GM12878 (cell line): ENCODE measurements at regions not wholly inside any gene's neighbourhood (a gene's known extent, or its start where the extent isn't known, plus 50 kb on each side); places are given as distances from the start of the nearest gene placed in this dataset.

Experiments
- ASH2L ChIP-seq: fragments of 300-600, 200-600 bp; sonication (generic); IDR thresholded peaks from 2 replicates; pipeline ENCODE4 v1.6.1; 2017; ENCODE audit warnings: low read depth, mild to moderate bottlenecking, borderline replicate concordance
- CBFB ChIP-seq: IDR thresholded peaks from 2 replicates; pipeline ENCODE4 v1.6.1; 2016; ENCODE audit warnings: antibody characterized with exemption, low read depth
- EED ChIP-seq: sonication (generic); IDR thresholded peaks from 2 replicates; pipeline ENCODE4 v1.6.1; 2016; ENCODE audit warnings: antibody characterized with exemption, low read depth
- FOXM1 ChIP-seq: IDR thresholded peaks from 2 replicates; pipeline ENCODE4 v1.6.1; 2012; ENCODE audit warnings: low read depth, mild to moderate bottlenecking, inconsistent platforms, low read length, moderate library complexity
- GABPA ChIP-seq: IDR thresholded peaks from 2 replicates; pipeline ENCODE4 v1.6.1; 2014; ENCODE audit warnings: antibody characterized with exemption, low read depth, mild to moderate bottlenecking, inconsistent platforms
- HDAC6 ChIP-seq: fragments of 200-600 bp; sonication (generic); IDR thresholded peaks from one replicate; pipeline ENCODE4 v1.8.0; 2017; ENCODE audit warnings: antibody characterized with exemption; ENCODE audit not compliant: unreplicated experiment
- IRF4 ChIP-seq: IDR thresholded peaks from 2 replicates; pipeline ENCODE4 v1.6.1; 2011; ENCODE audit warnings: low read depth, low read length
- KAT2A ChIP-seq: conservative IDR thresholded peaks from 2 replicates; pipeline ENCODE4 v1.6.1; 2011; ENCODE audit warnings: low read depth, low read length; ENCODE audit not compliant: control insufficient read depth
- KDM1A ChIP-seq: fragments of 200-600 bp; sonication (generic); IDR thresholded peaks from 2 replicates; pipeline ENCODE4 v1.6.1; 2016; ENCODE audit warnings: borderline replicate concordance
- LARP7 ChIP-seq: fragments of 450-650 bp; IDR thresholded peaks from 2 replicates; pipeline ENCODE4 v1.6.1; 2017; ENCODE audit warnings: mild to moderate bottlenecking
- MTA3 ChIP-seq: IDR thresholded peaks from 2 replicates; pipeline ENCODE4 v1.6.1; 2012; ENCODE audit warnings: low read length, inconsistent platforms, borderline replicate concordance
- NFIC ChIP-seq: IDR thresholded peaks from 2 replicates; pipeline ENCODE4 v1.6.1; 2012; ENCODE audit warnings: low read depth, mild to moderate bottlenecking, inconsistent platforms, low read length, moderate library complexity
- NR2F1 ChIP-seq: fragments of 450-650 bp; conservative IDR thresholded peaks from 2 replicates; pipeline ENCODE4 v1.6.1; 2017; ENCODE audit warnings: mild to moderate bottlenecking
- PAX5 ChIP-seq: IDR thresholded peaks from 2 replicates; pipeline ENCODE4 v1.6.1; 2011; ENCODE audit warnings: low read depth, low read length, borderline replicate concordance
- PAX8 ChIP-seq: fragments of 450-650 bp; IDR thresholded peaks from 2 replicates; pipeline ENCODE4 v1.6.1; 2017; ENCODE audit warnings: mild to moderate bottlenecking, moderate library complexity
- PML ChIP-seq: IDR thresholded peaks from 2 replicates; pipeline ENCODE4 v1.6.1; 2012; ENCODE audit warnings: low read length, inconsistent platforms
- RAD21 ChIP-seq: IDR thresholded peaks from 2 replicates; pipeline ENCODE4 v1.6.1; 2011; ENCODE audit warnings: mild to moderate bottlenecking, low read depth, low read length, moderate library complexity; ENCODE audit not compliant: insufficient read depth
- RAD51 ChIP-seq: fragments of 450-650 bp; IDR thresholded peaks from 2 replicates; pipeline ENCODE4 v1.6.1; 2016; ENCODE audit warnings: moderate library complexity, mild to moderate bottlenecking, inconsistent platforms
- RFX5 ChIP-seq: IDR thresholded peaks from 2 replicates; pipeline ENCODE4 v1.6.1; 2011; ENCODE audit warnings: low read depth, low read length, improper control_type of control experiment
- SMC3 ChIP-seq: IDR thresholded peaks from 2 replicates; pipeline ENCODE4 v1.6.1; 2011; ENCODE audit warnings: low read length, improper control_type of control experiment, borderline replicate concordance
- STAT3 ChIP-seq: IDR thresholded peaks from 2 replicates; pipeline ENCODE4 v1.6.1; 2011; ENCODE audit warnings: low read depth, low read length, improper control_type of control experiment
- TAF1 ChIP-seq: IDR thresholded peaks from 2 replicates; pipeline ENCODE4 v1.6.1; 2011; ENCODE audit warnings: mild to moderate bottlenecking, low read depth, low read length, borderline replicate concordance
- ZNF24 ChIP-seq: fragments of 450-650 bp; IDR thresholded peaks from 2 replicates; pipeline ENCODE4 v1.6.1; 2017; ENCODE audit warnings: antibody characterized with exemption, mild to moderate bottlenecking
- ZNF274 ChIP-seq: IDR thresholded peaks from one replicate; pipeline ENCODE4 v1.8.0; 2011; ENCODE audit not compliant: insufficient read length, insufficient read depth
- ZNF622 ChIP-seq: fragments of 450-650 bp; IDR thresholded peaks from 2 replicates; pipeline ENCODE4 v1.6.1; 2017; ENCODE audit warnings: mild to moderate bottlenecking, inconsistent platforms
- TF ChIP-seq, protein P1 (sequence below), 3 experiments: IDR thresholded peaks in 2 of 3; conservative IDR thresholded peaks in 1 of 3; 2 replicates each; pipeline ENCODE4 v1.5.1; 2011; ENCODE audit warnings: low read depth in 3 of 3, low read length in 3 of 3, mild to moderate bottlenecking in 3 of 3, control low read depth in 2 of 3, moderate library complexity in 2 of 3, inconsistent platforms in 1 of 3, mixed read lengths in 1 of 3; ENCODE audit not compliant: control insufficient read depth in 2 of 3, insufficient read depth in 1 of 3; ENCODE audit errors: extremely low read depth in 1 of 3
- TF ChIP-seq, protein P2 (sequence below): fragments of 450-650 bp; IDR thresholded peaks from 2 replicates; pipeline ENCODE4 v1.6.1; 2017; ENCODE audit warnings: low read depth, mild to moderate bottlenecking, moderate library complexity
- TF ChIP-seq, protein P3 (sequence below): fragments of 450-650 bp; IDR thresholded peaks from 2 replicates; pipeline ENCODE4 v1.6.1; 2017; ENCODE audit warnings: antibody characterized with exemption, mild to moderate bottlenecking, moderate library complexity

DNA sequence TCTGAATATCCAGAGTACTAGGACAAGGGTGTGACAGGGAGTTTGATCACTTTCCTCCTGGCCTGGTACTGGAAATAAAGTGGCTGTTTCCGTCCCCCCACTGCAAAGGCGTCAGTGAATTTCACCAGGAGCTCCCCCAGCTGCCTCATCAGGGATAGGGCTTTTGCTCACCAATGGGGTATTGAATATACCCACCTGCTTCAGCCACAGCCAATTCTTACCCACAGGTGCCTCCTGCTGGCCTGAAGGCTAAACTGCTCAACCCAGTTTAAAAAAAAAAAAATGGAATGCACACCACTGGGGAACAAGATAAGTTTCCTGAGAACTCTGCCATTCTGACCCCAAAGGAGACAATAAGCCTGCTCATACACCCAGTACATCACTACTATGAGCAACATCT lies 65.3 kb upstream of the MS4A8 start (continued):
- TF ChIP-seq SMC3, result peak; percentile 51; the same call in 1 of the 2 replicates
- 0 out of 2 replicates have a peak, but pooled peaks have one; percentile 5 for TF ChIP-seq TAF1
- no peak for TF ChIP-seq RFX5
- no peak for TF ChIP-seq PAX5
- TF ChIP-seq GABPA, result no peak
- no peak for TF ChIP-seq NR2F1
- TF ChIP-seq ZNF274, result no peak
- peak; percentile 76 for TF ChIP-seq RAD21
- TF ChIP-seq ZNF24, result no peak
- no peak for TF ChIP-seq PAX8
- TF ChIP-seq CBFB, result no peak
- TF ChIP-seq EED, result no peak
- no peak for TF ChIP-seq PML
- no peak for TF ChIP-seq LARP7
- no peak for TF ChIP-seq FOXM1
- no peak for TF ChIP-seq ZNF622
- TF ChIP-seq STAT3, result no peak
- TF ChIP-seq, protein P1, sequence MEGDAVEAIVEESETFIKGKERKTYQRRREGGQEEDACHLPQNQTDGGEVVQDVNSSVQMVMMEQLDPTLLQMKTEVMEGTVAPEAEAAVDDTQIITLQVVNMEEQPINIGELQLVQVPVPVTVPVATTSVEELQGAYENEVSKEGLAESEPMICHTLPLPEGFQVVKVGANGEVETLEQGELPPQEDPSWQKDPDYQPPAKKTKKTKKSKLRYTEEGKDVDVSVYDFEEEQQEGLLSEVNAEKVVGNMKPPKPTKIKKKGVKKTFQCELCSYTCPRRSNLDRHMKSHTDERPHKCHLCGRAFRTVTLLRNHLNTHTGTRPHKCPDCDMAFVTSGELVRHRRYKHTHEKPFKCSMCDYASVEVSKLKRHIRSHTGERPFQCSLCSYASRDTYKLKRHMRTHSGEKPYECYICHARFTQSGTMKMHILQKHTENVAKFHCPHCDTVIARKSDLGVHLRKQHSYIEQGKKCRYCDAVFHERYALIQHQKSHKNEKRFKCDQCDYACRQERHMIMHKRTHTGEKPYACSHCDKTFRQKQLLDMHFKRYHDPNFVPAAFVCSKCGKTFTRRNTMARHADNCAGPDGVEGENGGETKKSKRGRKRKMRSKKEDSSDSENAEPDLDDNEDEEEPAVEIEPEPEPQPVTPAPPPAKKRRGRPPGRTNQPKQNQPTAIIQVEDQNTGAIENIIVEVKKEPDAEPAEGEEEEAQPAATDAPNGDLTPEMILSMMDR (IDR thresholded peaks at IDR 0.05 in 2 of 3, conservative IDR thresholded peaks at IDR 0.05 in 1 of 3; ENCODE audit: control insufficient read depth in 2 of 3, extremely low read depth in 1 of 3, insufficient read depth in 1 of 3, low read depth in 3 of 3, low read length in 3 of 3), result peak; percentile 43 to 60 (median 56)
- TF ChIP-seq ASH2L, result no peak
- no peak for TF ChIP-seq IRF4
- TF ChIP-seq KAT2A, result no peak
- no peak for TF ChIP-seq KDM1A
- no peak for TF ChIP-seq MTA3
- TF ChIP-seq, protein P2, sequence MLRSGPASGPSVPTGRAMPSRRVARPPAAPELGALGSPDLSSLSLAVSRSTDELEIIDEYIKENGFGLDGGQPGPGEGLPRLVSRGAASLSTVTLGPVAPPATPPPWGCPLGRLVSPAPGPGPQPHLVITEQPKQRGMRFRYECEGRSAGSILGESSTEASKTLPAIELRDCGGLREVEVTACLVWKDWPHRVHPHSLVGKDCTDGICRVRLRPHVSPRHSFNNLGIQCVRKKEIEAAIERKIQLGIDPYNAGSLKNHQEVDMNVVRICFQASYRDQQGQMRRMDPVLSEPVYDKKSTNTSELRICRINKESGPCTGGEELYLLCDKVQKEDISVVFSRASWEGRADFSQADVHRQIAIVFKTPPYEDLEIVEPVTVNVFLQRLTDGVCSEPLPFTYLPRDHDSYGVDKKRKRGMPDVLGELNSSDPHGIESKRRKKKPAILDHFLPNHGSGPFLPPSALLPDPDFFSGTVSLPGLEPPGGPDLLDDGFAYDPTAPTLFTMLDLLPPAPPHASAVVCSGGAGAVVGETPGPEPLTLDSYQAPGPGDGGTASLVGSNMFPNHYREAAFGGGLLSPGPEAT, result no peak
- no peak for TF ChIP-seq HDAC6
- TF ChIP-seq RAD51, result no peak
- no peak for TF ChIP-seq NFIC
- TF ChIP-seq, protein P3, sequence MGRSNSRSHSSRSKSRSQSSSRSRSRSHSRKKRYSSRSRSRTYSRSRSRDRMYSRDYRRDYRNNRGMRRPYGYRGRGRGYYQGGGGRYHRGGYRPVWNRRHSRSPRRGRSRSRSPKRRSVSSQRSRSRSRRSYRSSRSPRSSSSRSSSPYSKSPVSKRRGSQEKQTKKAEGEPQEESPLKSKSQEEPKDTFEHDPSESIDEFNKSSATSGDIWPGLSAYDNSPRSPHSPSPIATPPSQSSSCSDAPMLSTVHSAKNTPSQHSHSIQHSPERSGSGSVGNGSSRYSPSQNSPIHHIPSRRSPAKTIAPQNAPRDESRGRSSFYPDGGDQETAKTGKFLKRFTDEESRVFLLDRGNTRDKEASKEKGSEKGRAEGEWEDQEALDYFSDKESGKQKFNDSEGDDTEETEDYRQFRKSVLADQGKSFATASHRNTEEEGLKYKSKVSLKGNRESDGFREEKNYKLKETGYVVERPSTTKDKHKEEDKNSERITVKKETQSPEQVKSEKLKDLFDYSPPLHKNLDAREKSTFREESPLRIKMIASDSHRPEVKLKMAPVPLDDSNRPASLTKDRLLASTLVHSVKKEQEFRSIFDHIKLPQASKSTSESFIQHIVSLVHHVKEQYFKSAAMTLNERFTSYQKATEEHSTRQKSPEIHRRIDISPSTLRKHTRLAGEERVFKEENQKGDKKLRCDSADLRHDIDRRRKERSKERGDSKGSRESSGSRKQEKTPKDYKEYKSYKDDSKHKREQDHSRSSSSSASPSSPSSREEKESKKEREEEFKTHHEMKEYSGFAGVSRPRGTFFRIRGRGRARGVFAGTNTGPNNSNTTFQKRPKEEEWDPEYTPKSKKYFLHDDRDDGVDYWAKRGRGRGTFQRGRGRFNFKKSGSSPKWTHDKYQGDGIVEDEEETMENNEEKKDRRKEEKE, result no peak
